Trophoblast cell (in vitro differentiated cells and primary cell): ENCODE measurements at regions not wholly inside any gene's neighbourhood (a gene's known extent, or its start where the extent isn't known, plus 50 kb on each side); places are given as distances from the start of the nearest gene placed in this dataset.

Experiments used
- DNase-seq, 2 donors: peaks; one replicate each; pipeline ENCODE4 v3.0.0-alpha.2; 2016
- H2AFZ ChIP-seq: 2 replicates; pipeline ENCODE4 v1.6.1; 2013; ENCODE audit warnings: low read length, moderate library complexity, mild to moderate bottlenecking; ENCODE audit not compliant: insufficient read depth, poor library complexity
- H2AK5ac ChIP-seq: 2 replicates; pipeline ENCODE4 v1.6.1; 2013; ENCODE audit warnings: mild to moderate bottlenecking, low read length
- H2BK120ac ChIP-seq: 2 replicates; pipeline ENCODE4 v1.6.1; 2013; ENCODE audit warnings: low read length, mild to moderate bottlenecking, moderate library complexity; ENCODE audit not compliant: insufficient read depth, poor library complexity
- H2BK12ac ChIP-seq: 2 replicates; pipeline ENCODE4 v1.6.1; 2013; ENCODE audit warnings: mild to moderate bottlenecking, low read length, moderate library complexity
- H2BK5ac ChIP-seq: 2 replicates; pipeline ENCODE4 v1.6.1; 2013; ENCODE audit warnings: low read length, low read depth, moderate library complexity, mild to moderate bottlenecking; ENCODE audit not compliant: poor library complexity
- H3K14ac ChIP-seq: 2 replicates; pipeline ENCODE4 v1.6.1; 2013; ENCODE audit warnings: mild to moderate bottlenecking, low read length
- H3K18ac ChIP-seq: 2 replicates; pipeline ENCODE4 v1.6.1; 2013; ENCODE audit warnings: mild to moderate bottlenecking, low read length
- H3K23ac ChIP-seq: 2 replicates; pipeline ENCODE4 v1.6.1; 2013; ENCODE audit warnings: low read length
- H3K27ac ChIP-seq: 2 replicates; pipeline ENCODE4 v1.5.1; 2013; ENCODE audit warnings: low read depth, mild to moderate bottlenecking, inconsistent platforms, low read length, moderate library complexity
- H3K27me3 ChIP-seq: 2 replicates; pipeline ENCODE4 v1.6.1; 2013; ENCODE audit warnings: inconsistent platforms, mild to moderate bottlenecking, low read length, moderate library complexity; ENCODE audit not compliant: insufficient read depth
- H3K36me3 ChIP-seq, 2 experiments: 1 replicate in 1 of 2; 2 replicates in 1 of 2; pipeline ENCODE4 v1.6.1; 2013; ENCODE audit warnings: low read length in 2 of 2, mild to moderate bottlenecking in 2 of 2, moderate library complexity in 1 of 2; ENCODE audit not compliant: insufficient read depth in 2 of 2, control insufficient read depth in 1 of 2
- H3K4ac ChIP-seq: 2 replicates; pipeline ENCODE4 v1.6.1; 2013; ENCODE audit warnings: low read depth, mild to moderate bottlenecking, low read length, moderate library complexity
- H3K4me1 ChIP-seq, 2 experiments: 1 replicate in 1 of 2; 2 replicates in 1 of 2; pipeline ENCODE4 v1.6.1; 2013; ENCODE audit warnings: low read length in 2 of 2, mild to moderate bottlenecking in 2 of 2, moderate library complexity in 1 of 2; ENCODE audit not compliant: insufficient read depth in 2 of 2, control insufficient read depth in 1 of 2
- H3K4me2 ChIP-seq: 2 replicates; pipeline ENCODE4 v1.6.1; 2013; ENCODE audit warnings: inconsistent platforms, mild to moderate bottlenecking, low read length, moderate library complexity
- H3K4me3 ChIP-seq: 2 replicates; pipeline ENCODE4 v1.5.1; 2013; ENCODE audit warnings: mild to moderate bottlenecking, low read depth, low read length, inconsistent platforms
- H3K79me1 ChIP-seq: one replicate; pipeline ENCODE4 v1.6.1; 2013; ENCODE audit warnings: low read length
- H3K79me2 ChIP-seq: 2 replicates; pipeline ENCODE4 v1.6.1; 2013; ENCODE audit warnings: low read length, mild to moderate bottlenecking; ENCODE audit not compliant: control insufficient read depth, insufficient read depth, poor library complexity
- H3K9ac ChIP-seq: 2 replicates; pipeline ENCODE4 v1.6.1; 2013; ENCODE audit warnings: mild to moderate bottlenecking, low read length
- H3K9me3 ChIP-seq: 2 replicates; pipeline ENCODE4 v1.6.1; 2013; ENCODE audit warnings: low read depth, mild to moderate bottlenecking, control low read depth, inconsistent platforms, low read length; ENCODE audit not compliant: insufficient read depth
- H4K12ac ChIP-seq: 2 replicates; pipeline ENCODE4 v1.6.1; 2013; ENCODE audit warnings: low read depth, mild to moderate bottlenecking, low read length, moderate library complexity
- H4K8ac ChIP-seq: 2 replicates; pipeline ENCODE4 v1.6.1; 2013; ENCODE audit warnings: low read depth, mild to moderate bottlenecking, low read length, moderate library complexity
- H4K91ac ChIP-seq: one replicate; pipeline ENCODE4 v1.6.1; 2013; ENCODE audit warnings: low read depth, mild to moderate bottlenecking, low read length, moderate library complexity
- WGBS: extraction: QIAGEN DNeasy Blood & Tissue Kit; methylation state at CpG from one replicate; pipeline ENCODE4 v1.1.7; 2013; ENCODE audit warnings: missing lambda C conversion rate; ENCODE audit not compliant: insufficient read length, insufficient coverage; ENCODE audit errors: extremely low coverage; 5-methylcytosine and 5-hydroxymethylcytosine counted together

GRCh38 chr3:25117005-25117593, 311.0 kb upstream of the RARB start:
- no peak overlapping the region for H3K23ac ChIP-seq
- no peak overlapping the region for H3K18ac ChIP-seq
- WGBS = no CpG with 5 or more reads among the region's 4 CpGs

GRCh38 chr3:25119682-25120081, 308.4 kb upstream of the RARB start:
- Histone ChIP-seq H4K91ac (no peak overlapping the region), H3K18ac (no peak overlapping the region), H3K14ac (no peak overlapping the region), H3K4ac (no peak overlapping the region), H3K9me3 (no peaks in the 10 kb centered on the region), H2BK5ac (no peak overlapping the region), H3K4me2 (no peak overlapping the region), H3K79me1 (peaks cover 1% of the 10 kb centered on the region), H3K4me1 (no peaks in the 10 kb centered on the region), H4K12ac (no peak overlapping the region), H3K4me3 (no peak overlapping the region), H3K36me3 (no peaks in the 10 kb centered on the region), H4K8ac (no peak overlapping the region), H3K27ac (no peak overlapping the region), H3K27me3 (no peaks in the 10 kb centered on the region), H3K79me2 (no peaks in the 10 kb centered on the region), H3K9ac (no peak overlapping the region), H2AK5ac (no peak overlapping the region), H2AFZ (no peak overlapping the region), H2BK120ac (no peak overlapping the region), H2BK12ac (no peak overlapping the region), H3K23ac (no peak overlapping the region)
- no CpG with 5 or more reads among the region's 1 CpG for WGBS
- no peak for DNase-seq

More at GRCh38 chr3:25117005-25117593, 311.0 kb upstream of the RARB start:
- H4K91ac ChIP-seq = no peak overlapping the region
- no peak overlapping the region for H3K4ac ChIP-seq
- H2BK12ac ChIP-seq = no peak overlapping the region
- no peak overlapping the region for H2AFZ ChIP-seq
- H2BK5ac ChIP-seq = no peak overlapping the region
- no peak overlapping the region for H3K27ac ChIP-seq
- H3K4me2 ChIP-seq = no peak overlapping the region
- H3K79me1 ChIP-seq = peaks cover 3% of the 10 kb centered on the region
- peaks cover 3 to 6% of the 10 kb centered on the region in 2 experiments for H3K4me1 ChIP-seq
- no peak for DNase-seq
- H3K36me3 ChIP-seq = no peaks in the 10 kb centered on the region
- no peak overlapping the region for H4K8ac ChIP-seq
- no peak overlapping the region for H4K12ac ChIP-seq
- H2AK5ac ChIP-seq = no peak overlapping the region
- no peak overlapping the region for H3K4me3 ChIP-seq
- H3K9me3 ChIP-seq = no peaks in the 10 kb centered on the region
- no peak overlapping the region for H2BK120ac ChIP-seq
- no peak overlapping the region for H3K9ac ChIP-seq
- no peaks in the 10 kb centered on the region for H3K27me3 ChIP-seq
- H3K14ac ChIP-seq = no peak overlapping the region
- no peaks in the 10 kb centered on the region for H3K79me2 ChIP-seq

- Histone ChIP-seq H2BK120ac (no peak overlapping the region), H3K9me3 (no peaks in the 10 kb centered on the region), H3K27ac (no peak overlapping the region), H4K8ac (no peak overlapping the region), H3K79me2 (no peaks in the 10 kb centered on the region), H3K27me3 (no peaks in the 10 kb centered on the region), H3K36me3 (no peaks in the 10 kb centered on the region), H3K4me1 (no peaks in the 10 kb centered on the region), H4K91ac (no peak overlapping the region), H3K23ac (no peak overlapping the region), H3K4me3 (no peak overlapping the region), H2AFZ (no peak overlapping the region), H4K12ac (no peak overlapping the region), H2BK12ac (no peak overlapping the region), H3K4me2 (no peak overlapping the region), H3K4ac (no peak overlapping the region), H3K79me1 (peaks cover under 1% of the 10 kb centered on the region), H3K18ac (no peak overlapping the region), H2BK5ac (no peak overlapping the region), H2AK5ac (no peak overlapping the region), H3K9ac (no peak overlapping the region), H3K14ac (no peak overlapping the region)
- WGBS = no CpG with 5 or more reads among the region's 4 CpGs
- no peak for DNase-seq
These were observed 307.4 kb upstream of the RARB start for GRCh38 chr3:25120665-25121064.

- Histone ChIP-seq H4K91ac (no peak overlapping the region), H3K4me2 (no peak overlapping the region), H3K18ac (no peak overlapping the region), H2BK120ac (no peak overlapping the region), H3K79me1 (no peaks in the 10 kb centered on the region), H3K4me1 (no peaks in the 10 kb centered on the region), H3K23ac (no peak overlapping the region), H3K27me3 (no peaks in the 10 kb centered on the region), H3K4me3 (no peak overlapping the region), H3K36me3 (no peaks in the 10 kb centered on the region), H4K12ac (no peak overlapping the region), H3K9ac (no peak overlapping the region), H2AFZ (no peak overlapping the region), H3K14ac (no peak overlapping the region), H3K4ac (no peak overlapping the region), H3K9me3 (no peaks in the 10 kb centered on the region), H3K27ac (no peak overlapping the region), H2BK5ac (no peak overlapping the region), H2AK5ac (no peak overlapping the region), H4K8ac (no peak overlapping the region), H3K79me2 (no peaks in the 10 kb centered on the region), H2BK12ac (no peak overlapping the region)
- WGBS = no CpG with 5 or more reads among the region's 4 CpGs
- no peak for DNase-seq
These were observed 302.9 kb upstream of the RARB start for GRCh38 chr3:25125201-25125600.
